ENCODE measurements at regions not wholly inside any gene's neighbourhood (a gene's known extent, or its start where the extent isn't known, plus 50 kb on each side); places are given as distances from the start of the nearest gene placed in this dataset.

DNA sequence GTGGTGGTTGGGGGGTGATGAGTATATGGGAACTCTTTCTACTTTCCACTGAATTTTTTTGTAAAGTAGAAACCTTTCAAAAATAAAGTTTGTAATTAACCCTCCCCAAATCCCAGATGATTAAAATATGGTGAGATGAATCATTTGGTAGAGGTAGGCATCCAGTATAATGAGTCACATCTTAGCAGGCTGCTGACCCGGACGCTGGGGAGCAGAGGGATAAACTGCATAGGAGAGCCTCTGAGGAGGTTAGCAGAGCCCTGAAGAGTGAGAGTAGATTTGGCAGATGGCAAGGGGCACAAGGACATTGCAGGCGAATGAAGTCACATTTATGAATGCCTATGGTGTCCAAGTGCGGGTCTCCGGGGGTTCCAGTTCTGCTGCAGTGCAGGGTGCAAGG, 293.8 kb downstream of the FGF9 start:
- TF ChIP-seq POLR2A (IDR thresholded peaks at IDR 0.05) = no peak
- no peak for TF ChIP-seq CTCF (IDR thresholded peaks at IDR 0.05)
